Endothelial cell of umbilical vein (primary cell): ENCODE measurements at regions not wholly inside any gene's neighbourhood (a gene's known extent, or its start where the extent isn't known, plus 50 kb on each side); places are given as distances from the start of the nearest gene placed in this dataset.

Source experiments
- BruUV-seq: library from RNA; stranded (reverse); fragments of 400-500 nt; replicated peaks from 2 replicates; lab custom pipeline; 2021; lab: Mats Ljungman, UMichigan
- CTCF ChIA-PET: fragments of 300-600, 350-600 bp; sonication (Branson Sonifier 250); formaldehyde crosslinking; loops from one replicate; lab custom pipeline; 2021; ENCODE audit warnings: antibody characterized with exemption, inconsistent platforms; lab: Charles Lee
- POLR2A ChIA-PET: fragments of 300-600, 350-600 bp; sonication (Branson Sonifier 250); formaldehyde crosslinking; loops from one replicate; lab custom pipeline; 2021; ENCODE audit warnings: antibody characterized with exemption, inconsistent platforms; lab: Charles Lee
- DNase-seq: peaks from one replicate; pipeline ENCODE4 v3.0.0-alpha.2; 2011; ENCODE audit warnings: low read depth, low spot score
- FAIRE-seq: peaks from 2 replicates; lab custom pipeline; 2011; peaks lifted over from hg19 to GRCh38; lab: Jason Lieb, UNC
- H2AFZ ChIP-seq: 2 replicates; pipeline ENCODE4 v1.6.0; 2012; ENCODE audit warnings: low read depth, low read length, control low read depth, inconsistent platforms
- H3K27ac ChIP-seq: 2 replicates; pipeline ENCODE4 v1.5.1; 2011; ENCODE audit warnings: low read depth, mild to moderate bottlenecking, control low read depth, low read length, moderate library complexity; ENCODE audit not compliant: insufficient read depth
- H3K27me3 ChIP-seq, 2 experiments: 2 replicates each; pipeline versions ENCODE4 v1.6.0 to v1.6.1; 2011; ENCODE audit warnings: low read length in 2 of 2, mixed read lengths in 1 of 2; ENCODE audit not compliant: control insufficient read depth in 2 of 2, insufficient read depth in 2 of 2
- H3K36me3 ChIP-seq, 2 experiments: 2 replicates in 1 of 2; 3 replicates in 1 of 2; pipeline ENCODE4 v1.5.1; 2011; ENCODE audit warnings: low read length in 2 of 2, mild to moderate bottlenecking in 1 of 2, moderate library complexity in 1 of 2; ENCODE audit not compliant: control insufficient read depth in 2 of 2, insufficient read depth in 2 of 2; ENCODE audit errors: extremely low read depth in 1 of 2
- H3K4me1 ChIP-seq: 3 replicates; pipeline ENCODE4 v1.5.1; 2011; ENCODE audit warnings: mild to moderate bottlenecking, low read length; ENCODE audit not compliant: control insufficient read depth, insufficient read depth; ENCODE audit errors: extremely low read depth
- H3K4me2 ChIP-seq: 2 replicates; pipeline ENCODE4 v1.6.1; 2011; ENCODE audit warnings: low read length, control low read depth, mixed read lengths; ENCODE audit not compliant: insufficient read depth
- H3K4me3 ChIP-seq, 3 experiments: fragments of 200-600 bp in 1 of 3; sonication (generic), shearing (Covaris generic) in 1 of 3; replicated peaks in 1 of 3; 2 replicates each; pipeline ENCODE4 v1.5.1; 2011 to 2016; ENCODE audit warnings: control low read depth in 3 of 3, low read length in 3 of 3, mild to moderate bottlenecking in 2 of 3, inconsistent platforms in 1 of 3, low read depth in 1 of 3, moderate library complexity in 1 of 3; ENCODE audit not compliant: insufficient read depth in 1 of 3
- H3K79me2 ChIP-seq: 2 replicates; pipeline ENCODE4 v1.6.0; 2012; ENCODE audit warnings: low read length, inconsistent platforms; ENCODE audit not compliant: control insufficient read depth, insufficient read depth
- H3K9ac ChIP-seq: replicated peaks from 2 replicates; pipeline ENCODE3; 2011; ENCODE audit warnings: low read length, control low read depth; ENCODE audit not compliant: insufficient read depth; ENCODE audit errors: extremely low read depth
- H3K9me1 ChIP-seq: replicated peaks from 3 replicates; pipeline ENCODE4 v1.6.0; 2011; ENCODE audit warnings: mild to moderate bottlenecking, low read length; ENCODE audit not compliant: control insufficient read depth, insufficient read depth; ENCODE audit errors: extremely low read depth
- H3K9me3 ChIP-seq: replicated peaks from 2 replicates; pipeline ENCODE4 v1.5.1; 2012; ENCODE audit warnings: low read length, inconsistent platforms; ENCODE audit not compliant: control insufficient read depth, insufficient read depth
- H4K20me1 ChIP-seq: replicated peaks from 2 replicates; pipeline ENCODE3; 2011; ENCODE audit warnings: mild to moderate bottlenecking, low read length; ENCODE audit not compliant: control insufficient read depth, insufficient read depth; ENCODE audit errors: extremely low read depth
- CTCF ChIP-seq, 2 donors: IDR thresholded peaks; 1 replicate in 1 of 2; 2 replicates in 1 of 2; pipeline ENCODE4 v1.5.1; 2011; ENCODE audit warnings: low read length in 2 of 2, mild to moderate bottlenecking in 2 of 2, moderate library complexity in 2 of 2, control low read depth in 1 of 2, inconsistent platforms in 1 of 2, low read depth in 1 of 2; ENCODE audit not compliant: insufficient read depth in 1 of 2; ENCODE audit errors: extremely low read depth in 1 of 2
- EZH2 ChIP-seq: IDR thresholded peaks from 2 replicates; pipeline ENCODE4 v1.6.1; 2012; ENCODE audit warnings: borderline replicate concordance, low read depth, mild to moderate bottlenecking, moderate library complexity, low read length, inconsistent platforms; ENCODE audit not compliant: severe bottlenecking
- FOS ChIP-seq: IDR thresholded peaks from 2 replicates; pipeline ENCODE4 v1.6.1; 2011; ENCODE audit warnings: mild to moderate bottlenecking, low read length, moderate library complexity, borderline replicate concordance; ENCODE audit not compliant: insufficient read depth
- GATA2 ChIP-seq: IDR thresholded peaks from 2 replicates; pipeline ENCODE4 v1.7.0; 2011; ENCODE audit warnings: low read depth, mild to moderate bottlenecking, moderate library complexity, mixed read lengths, low read length; ENCODE audit not compliant: insufficient read length, insufficient read depth
- JUN ChIP-seq: IDR thresholded peaks from 2 replicates; pipeline ENCODE4 v1.6.1; 2011; ENCODE audit warnings: borderline replicate concordance, low read depth; ENCODE audit not compliant: insufficient read length, insufficient read depth
- MAX ChIP-seq: IDR thresholded peaks from 2 replicates; pipeline ENCODE4 v1.6.1; 2011; ENCODE audit not compliant: insufficient read depth, insufficient read length
- MYC ChIP-seq: IDR thresholded peaks from one replicate; pipeline ENCODE4 v1.6.1; 2011; ENCODE audit warnings: mild to moderate bottlenecking, low read depth, low read length
- POLR2A ChIP-seq: IDR thresholded peaks from 2 replicates; pipeline ENCODE4 v1.6.1; 2012; ENCODE audit warnings: low read depth, mild to moderate bottlenecking, control low read depth, low read length
- POLR2AphosphoS5 ChIP-seq: IDR thresholded peaks from 2 replicates; pipeline ENCODE4 v1.6.1; 2012; ENCODE audit warnings: low read depth, mild to moderate bottlenecking, control low read depth, low read length, moderate library complexity; ENCODE audit not compliant: insufficient read depth
- dilution Hi-C: fragments of 300-500 bp; cut with MboI; formaldehyde crosslinking; loops from one replicate; pipeline ENCODE4 v1.15.0; 2019; ENCODE audit warnings: low sequenced_read_pairs; ENCODE audit not compliant: extremely low pct_ligation_motif_present
- intact Hi-C: fragments of 100-400 bp; cut with micrococcal nuclease; formaldehyde crosslinking; loops from one replicate; pipeline ENCODE4 v1.10.0; 2022

GRCh38 chr6:137423451-137424168 lies 70.6 kb downstream of the OLIG3 start:
- TF ChIP-seq POLR2A: no peak
- TF ChIP-seq POLR2AphosphoS5: no peak
- no peak for TF ChIP-seq JUN
- no peak for TF ChIP-seq EZH2
- TF ChIP-seq MAX: no peak
- TF ChIP-seq MYC: no peak
- TF ChIP-seq GATA2: no peak
- TF ChIP-seq FOS: no peak
- Histone ChIP-seq H3K9me1 (no peaks in the 10 kb centered on the region), H3K9me3 (no peaks in the 10 kb centered on the region), H3K4me3 (no peak overlapping the region), H4K20me1 (no peaks in the 10 kb centered on the region), H3K27me3 (peaks cover 0 to 2% of the 10 kb centered on the region in 2 experiments), H3K4me1 (no peaks in the 10 kb centered on the region), H3K36me3 (no peaks in the 10 kb centered on the region), H3K27ac (no peak overlapping the region), H3K4me2 (no peak overlapping the region), H2AFZ (no peak overlapping the region), H3K9ac (no peak overlapping the region), H3K79me2 (no peaks in the 10 kb centered on the region)
- POLR2A ChIA-PET: no interaction called here
- CTCF ChIA-PET: no interaction called here
- FAIRE-seq (no peak), DNase-seq (no peak)
- dilution Hi-C loops: no loop called here
- no TSS peak for BruUV-seq
- intact Hi-C loops: no loop called here

GRCh38 chr6:137417396-137417795 lies 76.8 kb downstream of the OLIG3 start:
- no peak overlapping the region for H2AFZ ChIP-seq
- H4K20me1 ChIP-seq: no peaks in the 10 kb centered on the region
- POLR2A ChIA-PET: no interaction called here
- no peak overlapping the region for H3K4me3 ChIP-seq
- BruUV-seq: no TSS peak
- no peaks in the 10 kb centered on the region for H3K4me1 ChIP-seq
- H3K9me1 ChIP-seq: no peaks in the 10 kb centered on the region
- no peaks in the 10 kb centered on the region for H3K79me2 ChIP-seq
- CTCF ChIA-PET: interaction anchor here (1.2 to 3.8 kb wide), 2 partner anchors 146 to 323 kb away, joined by 4 to 30 read pairs; no protein-coding TSS in a partner anchor
- no peaks in the 10 kb centered on the region for H3K36me3 ChIP-seq
- FAIRE-seq: no peak
- dilution Hi-C loops: no loop called here
- TF ChIP-seq MAX (no peak), JUN (no peak), CTCF (IDR thresholded peaks at IDR 0.05; ENCODE audit: extremely low read depth in 1 of 2, insufficient read depth in 1 of 2, low read depth in 1 of 2, low read length in 2 of 2) (no peak), EZH2 (no peak), FOS (no peak), GATA2 (no peak)
- H3K9ac ChIP-seq: no peak overlapping the region
- no peak overlapping the region for H3K4me2 ChIP-seq
- H3K9me3 ChIP-seq: no peaks in the 10 kb centered on the region
- no peak overlapping the region for H3K27ac ChIP-seq
- no peak for DNase-seq
- peaks cover 14 to 25% of the 10 kb centered on the region in 2 experiments for H3K27me3 ChIP-seq
- intact Hi-C loops: no loop called here
